Body of pancreas (tissue), 4 donors: ENCODE measurements at regions not wholly inside any gene's neighbourhood (a gene's known extent, or its start where the extent isn't known, plus 50 kb on each side); places are given as distances from the start of the nearest gene placed in this dataset.

Experiments used
- ATAC-seq: fragments of 150-250 bp; one replicate; pipeline ENCODE4 v1.9.1; 2016
- DNase-seq, 4 donors: peaks; one replicate each; pipeline ENCODE4 v3.0.0-alpha.2; 2019
- H3K27ac ChIP-seq, 4 donors: fragments of 200-600 bp; sonication (generic); 1 replicate in 3 of 4; 2 replicates in 1 of 4; pipeline versions ENCODE4 v1.5.1 to v1.6.1; 2016 to 2019; ENCODE audit warnings: mild to moderate bottlenecking in 1 of 4, mixed read lengths in 1 of 4, moderate library complexity in 1 of 4
- H3K27me3 ChIP-seq, 2 donors: fragments of 200-600 bp; sonication (generic); one replicate each; pipeline ENCODE4 v1.6.0; 2016; ENCODE audit warnings: mild to moderate bottlenecking in 1 of 2
- H3K36me3 ChIP-seq, 2 donors: fragments of 200-600 bp; sonication (generic); replicated peaks in 1 of 2; 2 replicates each; pipeline ENCODE4 v1.5.1; 2016; ENCODE audit warnings: low read depth in 2 of 2; ENCODE audit not compliant: insufficient read depth in 1 of 2
- H3K4me1 ChIP-seq: fragments of 200-600 bp; sonication (generic); one replicate; pipeline ENCODE4 v1.6.0; 2016
- H3K4me3 ChIP-seq, 2 donors: fragments of 200-600 bp; sonication (generic); 1 replicate in 1 of 2; 2 replicates in 1 of 2; pipeline ENCODE4 v1.5.1; 2016 to 2019
- H3K9me3 ChIP-seq, 3 donors: fragments of 200-600 bp; sonication (generic); 1 replicate in 2 of 3; 2 replicates in 1 of 3; pipeline ENCODE4 v1.5.1; 2016
- CTCF ChIP-seq, 7 experiments: fragments of 450-650 bp in 4 of 7; fragments of 200-600 bp in 3 of 7; sonication (generic) in 3 of 7; IDR thresholded peaks; one replicate each; pipeline ENCODE4 v1.5.1; 2016 to 2019; ENCODE audit warnings: antibody characterized with exemption in 7 of 7
- POLR2A ChIP-seq, 3 donors: fragments of 450-650 bp; IDR thresholded peaks; one replicate each; pipeline ENCODE4 v1.6.1; 2016; ENCODE audit warnings: antibody characterized with exemption in 3 of 3, mild to moderate bottlenecking in 2 of 3
- WGBS, 2 donors: methylation state at CpG; one replicate each; pipeline ENCODE4 v1.1.5; 2017; 5-methylcytosine and 5-hydroxymethylcytosine counted together
- intact Hi-C: fragments of 100-400 bp; cut with DNase I; formaldehyde crosslinking; loops from one replicate; pipeline ENCODE4 v1.15.1; 2023

GRCh38 chr2:146867477-146867986 lies 977.3 kb upstream of the ACVR2A start:
- Histone ChIP-seq H3K36me3 (no peaks in the 10 kb centered on the region), H3K4me3 (no peak overlapping the region), H3K9me3 (no peaks in the 10 kb centered on the region), H3K27me3 (no peaks in the 10 kb centered on the region), H3K27ac (no peak overlapping the region), H3K4me1 (no peaks in the 10 kb centered on the region)
- TF ChIP-seq POLR2A (IDR thresholded peaks at IDR 0.05) (no peak), CTCF (IDR thresholded peaks at IDR 0.05) (no peak)
- 58 to 66% methylated on average over 5 of the region's 5 CpGs for WGBS, 2 donors
- no peak for ATAC-seq
- DNase-seq: no peak
- intact Hi-C loops: no loop called here

GRCh38 chr2:146853741-146854444 lies 990.9 kb upstream of the ACVR2A start:
- WGBS, 2 donors: 33 to 46% methylated on average over 2 of the region's 2 CpGs
- intact Hi-C loops: no loop called here
- Histone ChIP-seq H3K36me3 (no peaks in the 10 kb centered on the region), H3K4me3 (no peak overlapping the region), H3K4me1 (no peaks in the 10 kb centered on the region), H3K9me3 (no peaks in the 10 kb centered on the region), H3K27ac (no peak overlapping the region), H3K27me3 (no peaks in the 10 kb centered on the region)
- DNase-seq: no peak
- no peak for ATAC-seq
- no peak for TF ChIP-seq POLR2A (IDR thresholded peaks at IDR 0.05)
- TF ChIP-seq CTCF (IDR thresholded peaks at IDR 0.05): no peak

GRCh38 chr2:146852661-146853060 lies 992.2 kb upstream of the ACVR2A start:
- H3K36me3 ChIP-seq: no peaks in the 10 kb centered on the region
- no peak for DNase-seq
- intact Hi-C loops: no loop called here

GRCh38 chr2:146850746-146851145 lies 994.1 kb upstream of the ACVR2A start:
- Histone ChIP-seq H3K27ac (no peak overlapping the region), H3K4me3 (no peak overlapping the region), H3K27me3 (no peaks in the 10 kb centered on the region), H3K4me1 (no peaks in the 10 kb centered on the region), H3K36me3 (no peaks in the 10 kb centered on the region), H3K9me3 (no peaks in the 10 kb centered on the region)
- intact Hi-C loops: no loop called here
- DNase-seq: no peak
- 62 to 67% methylated on average over 3 of the region's 3 CpGs for WGBS, 2 donors
- TF ChIP-seq CTCF (IDR thresholded peaks at IDR 0.05) (no peak), POLR2A (IDR thresholded peaks at IDR 0.05) (no peak)
- no peak for ATAC-seq

More at GRCh38 chr2:146852661-146853060, 992.2 kb upstream of the ACVR2A start:
- no peak for TF ChIP-seq POLR2A (IDR thresholded peaks at IDR 0.05)
- no peak for TF ChIP-seq CTCF (IDR thresholded peaks at IDR 0.05)
- H3K9me3 ChIP-seq: no peaks in the 10 kb centered on the region
- H3K27me3 ChIP-seq: no peaks in the 10 kb centered on the region
- 36 to 38% methylated on average over 1 of the region's 1 CpG for WGBS, 2 donors
- no peak overlapping the region for H3K27ac ChIP-seq
- ATAC-seq: no peak
- H3K4me3 ChIP-seq: no peak overlapping the region
- no peaks in the 10 kb centered on the region for H3K4me1 ChIP-seq

- no peaks in the 10 kb centered on the region for H3K36me3 ChIP-seq
- H3K4me3 ChIP-seq: no peak overlapping the region
- H3K27ac ChIP-seq: no peak overlapping the region
- TF ChIP-seq CTCF (IDR thresholded peaks at IDR 0.05): no peak
- TF ChIP-seq POLR2A (IDR thresholded peaks at IDR 0.05): no peak
- H3K9me3 ChIP-seq: no peaks in the 10 kb centered on the region
- intact Hi-C loops: no loop called here
- H3K27me3 ChIP-seq: no peaks in the 10 kb centered on the region
- H3K4me1 ChIP-seq: no peaks in the 10 kb centered on the region
- ATAC-seq (no peak), DNase-seq (no peak)
These were observed 997.0 kb upstream of the ACVR2A start for GRCh38 chr2:146847846-146848245.
